AG04450 (cell line): ENCODE measurements at regions not wholly inside any gene's neighbourhood (a gene's known extent, or its start where the extent isn't known, plus 50 kb on each side); places are given as distances from the start of the nearest gene placed in this dataset.

Experiments used
- CTCF ChIA-PET: fragments of 300-600, 350-600 bp; formaldehyde crosslinking; extraction: SDS; loops from one replicate; lab custom pipeline; 2022; ENCODE audit warnings: antibody characterized with exemption, inconsistent platforms; lab: Charles Lee
- POLR2A ChIA-PET: fragments of 350-600 bp; formaldehyde crosslinking; extraction: SDS; loops from one replicate; lab custom pipeline; 2021; ENCODE audit warnings: antibody characterized with exemption, inconsistent platforms; lab: Yijun Ruan, JAX
- DNase-seq: peaks from one replicate; pipeline ENCODE4 v3.0.0-alpha.2; 2011; ENCODE audit warnings: low read depth, low spot score
- H3K27ac ChIP-seq: one replicate; pipeline ENCODE4 v1.5.1; 2012; ENCODE audit warnings: low read depth, low read length, control low read depth
- H3K27me3 ChIP-seq: one replicate; pipeline ENCODE4 v1.6.0; 2012; ENCODE audit warnings: low read length; ENCODE audit not compliant: control insufficient read depth, insufficient read depth
- H3K4me3 ChIP-seq: 2 replicates; pipeline ENCODE4 v1.5.1; 2011; ENCODE audit warnings: mild to moderate bottlenecking, low read depth, low read length, control low read depth
- H3K9me3 ChIP-seq: 2 replicates; pipeline ENCODE4 v1.5.1; 2012; ENCODE audit warnings: low read length; ENCODE audit not compliant: control insufficient read depth, insufficient read depth
- CTCF ChIP-seq: IDR thresholded peaks from 2 replicates; pipeline ENCODE4 v1.5.1; 2011; ENCODE audit warnings: low read depth, low read length, control low read depth, inconsistent platforms

DNA sequence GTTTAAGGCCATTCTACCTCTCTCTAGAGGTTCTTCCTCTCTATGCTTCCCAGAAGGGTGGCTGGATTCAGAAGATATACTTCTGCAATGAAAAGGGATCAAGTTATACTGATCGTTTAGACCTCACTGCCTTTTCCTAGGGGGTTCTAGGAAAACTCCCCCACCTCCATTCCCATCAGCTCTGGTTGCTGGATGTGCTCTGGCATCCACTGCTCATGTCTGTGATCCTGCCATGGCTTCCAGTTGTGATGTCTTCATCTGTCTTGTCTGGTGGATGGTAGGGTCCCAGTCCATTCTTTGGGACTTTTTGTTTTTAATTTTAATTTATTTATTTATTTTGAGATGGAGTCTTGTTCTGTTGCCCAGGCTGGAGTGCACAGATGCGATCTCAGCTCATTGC, 118.4 kb downstream of the BTBD3 start:
- H3K27ac ChIP-seq = no peak overlapping the region
- no peak for DNase-seq
- CTCF ChIA-PET = no interaction called here
- peaks cover 2% of the 10 kb centered on the region for H3K27me3 ChIP-seq
- no peak for TF ChIP-seq CTCF
- H3K4me3 ChIP-seq = no peak overlapping the region
- H3K9me3 ChIP-seq = no peaks in the 10 kb centered on the region
- POLR2A ChIA-PET = no interaction called here

- H3K27me3 ChIP-seq = peaks cover 2% of the 10 kb centered on the region
- ChIA-PET POLR2A (no interaction called here), CTCF (interaction anchor here (1.7 kb wide), 1 partner anchor 25 kb away, joined by 6 read pairs; no protein-coding TSS in a partner anchor)
- no peak for DNase-seq
- H3K27ac ChIP-seq = no peak overlapping the region
- no peak overlapping the region for H3K4me3 ChIP-seq
- no peaks in the 10 kb centered on the region for H3K9me3 ChIP-seq
- no peak for TF ChIP-seq CTCF
These were observed 119.8 kb downstream of the BTBD3 start for GRCh38 chr20:12037521-12037920.

- ChIA-PET CTCF (no interaction called here), POLR2A (no interaction called here)
- Histone ChIP-seq H3K9me3 (no peaks in the 10 kb centered on the region), H3K4me3 (no peak overlapping the region), H3K27ac (no peak overlapping the region), H3K27me3 (no peaks in the 10 kb centered on the region)
- no peak for DNase-seq
- no peak for TF ChIP-seq CTCF
These were observed 122.6 kb downstream of the BTBD3 start for GRCh38 chr20:12040261-12040660.

DNA sequence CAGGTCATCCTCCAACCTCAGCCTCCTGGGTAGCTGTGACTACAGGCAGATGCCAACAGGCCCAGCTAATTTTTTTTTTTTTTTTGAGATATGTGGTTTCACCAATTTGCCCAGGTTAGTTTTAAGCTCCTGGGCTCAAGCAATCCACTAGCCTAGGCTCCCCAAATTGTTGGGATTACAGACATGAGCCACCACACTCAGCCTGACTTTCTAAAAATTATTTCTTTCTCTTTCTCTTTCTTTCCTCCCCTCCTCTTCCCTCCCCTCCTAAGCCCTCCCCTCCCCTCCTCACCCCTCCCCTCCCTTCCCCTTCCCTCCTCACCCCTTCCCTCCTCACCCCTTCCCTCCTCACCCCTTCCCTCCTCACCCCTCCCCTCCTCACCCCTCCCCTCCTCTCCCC, 127.3 kb downstream of the BTBD3 start:
- no peaks in the 10 kb centered on the region for H3K27me3 ChIP-seq
- H3K9me3 ChIP-seq = no peaks in the 10 kb centered on the region
- no peak for TF ChIP-seq CTCF
- POLR2A ChIA-PET = no interaction called here
- no peak overlapping the region for H3K27ac ChIP-seq
- CTCF ChIA-PET = interaction anchor here (0.8 to 1.2 kb wide), 2 partner anchors 33 to 369 kb away, joined by 3 read pairs; no protein-coding TSS in a partner anchor
- no peak overlapping the region for H3K4me3 ChIP-seq
- no peak for DNase-seq

DNA sequence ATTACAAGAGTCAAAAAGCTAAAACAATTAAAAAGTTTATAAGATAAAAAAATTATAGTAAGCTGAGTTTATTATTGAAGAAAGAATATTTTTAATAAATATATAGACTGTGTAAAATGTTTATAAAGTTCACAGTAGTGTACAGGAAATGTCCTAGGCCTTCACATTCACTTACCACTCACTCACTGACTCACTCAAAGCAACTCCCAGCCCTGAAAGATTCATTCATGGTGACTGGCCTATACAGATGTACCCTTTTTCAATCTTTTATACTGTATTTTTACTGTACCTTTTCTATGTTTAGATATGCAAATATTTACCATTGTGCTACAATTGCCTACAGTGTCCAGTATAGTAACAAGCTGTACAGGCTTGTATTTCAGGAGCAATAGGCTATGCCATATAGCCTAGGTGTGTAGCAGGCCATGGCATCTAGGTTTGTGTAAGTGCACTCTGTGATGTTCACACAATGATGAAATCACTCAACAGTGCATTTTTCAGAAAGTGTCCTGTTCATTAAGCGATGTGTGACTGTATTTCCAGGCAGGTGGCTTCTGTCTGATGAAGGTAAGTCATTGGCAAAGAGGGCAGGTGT, 130.2 kb downstream of the BTBD3 start:
- H3K9me3 ChIP-seq = no peaks in the 10 kb centered on the region
- ChIA-PET POLR2A (no interaction called here), CTCF (interaction anchor here (0.5 to 1.7 kb wide), 2 partner anchors 8 to 299 kb away, joined by 3 to 5 read pairs; no protein-coding TSS in a partner anchor)
- no peak for DNase-seq
- H3K4me3 ChIP-seq = no peak overlapping the region
- no peak for TF ChIP-seq CTCF
- no peaks in the 10 kb centered on the region for H3K27me3 ChIP-seq
- H3K27ac ChIP-seq = no peak overlapping the region
